H9 (cell line): ENCODE measurements at regions not wholly inside any gene's neighbourhood (a gene's known extent, or its start where the extent isn't known, plus 50 kb on each side); places are given as distances from the start of the nearest gene placed in this dataset.
"Not testable (repeated sequence)": the region's sequence is repeated elsewhere in the genome, so short reads cannot be mapped to it uniquely, and the experiment has no call there.

Source experiments
- DNase-seq: peaks from one replicate; pipeline ENCODE4 v3.0.0-alpha.2; 2017
- H2AFZ ChIP-seq: one replicate; pipeline ENCODE4 v1.6.1; 2013; ENCODE audit warnings: mild to moderate bottlenecking, low read length, control low read depth, moderate library complexity
- H2AK5ac ChIP-seq: 2 replicates; pipeline ENCODE4 v1.6.1; 2013; ENCODE audit warnings: low read length, control low read depth, mixed read lengths; ENCODE audit not compliant: insufficient read length
- H2BK120ac ChIP-seq: one replicate; pipeline ENCODE4 v1.6.1; 2013; ENCODE audit warnings: low read depth, mild to moderate bottlenecking, low read length, control low read depth, inconsistent platforms; ENCODE audit not compliant: poor library complexity, severe bottlenecking
- H2BK12ac ChIP-seq: 2 replicates; pipeline ENCODE4 v1.6.1; 2013; ENCODE audit warnings: low read length, control low read depth, mixed read lengths, low read depth; ENCODE audit not compliant: insufficient read length
- H2BK15ac ChIP-seq: 2 replicates; pipeline ENCODE4 v1.6.1; 2013; ENCODE audit warnings: low read depth, low read length, control low read depth
- H2BK20ac ChIP-seq: one replicate; pipeline ENCODE4 v1.6.1; 2013; ENCODE audit warnings: low read depth, mild to moderate bottlenecking, low read length, control low read depth, inconsistent platforms; ENCODE audit not compliant: poor library complexity, severe bottlenecking
- H2BK5ac ChIP-seq: 2 replicates; pipeline ENCODE4 v1.6.1; 2013; ENCODE audit warnings: low read length, control low read depth, mixed read lengths; ENCODE audit not compliant: insufficient read length
- H3K14ac ChIP-seq: 2 replicates; pipeline ENCODE4 v1.6.1; 2013; ENCODE audit warnings: low read length, control low read depth; ENCODE audit not compliant: insufficient read depth
- H3K18ac ChIP-seq: 2 replicates; pipeline ENCODE4 v1.6.1; 2013; ENCODE audit warnings: low read depth, mild to moderate bottlenecking, mixed read lengths, low read length, control low read depth; ENCODE audit not compliant: insufficient read length
- H3K23ac ChIP-seq: 2 replicates; pipeline ENCODE4 v1.6.1; 2013; ENCODE audit warnings: low read length, control low read depth, mixed read lengths, low read depth; ENCODE audit not compliant: insufficient read length
- H3K23me2 ChIP-seq: 2 replicates; pipeline ENCODE4 v1.6.1; 2013; ENCODE audit warnings: low read depth, mild to moderate bottlenecking, mixed read lengths, low read length, control low read depth; ENCODE audit not compliant: insufficient read length, poor library complexity, severe bottlenecking
- H3K27ac ChIP-seq: 2 replicates; pipeline ENCODE4 v1.5.1; 2013; ENCODE audit warnings: low read length, control low read depth, mixed read lengths, low read depth; ENCODE audit not compliant: insufficient read length
- H3K27me3 ChIP-seq: 2 replicates; pipeline ENCODE4 v1.6.1; 2013; ENCODE audit warnings: low read length, control low read depth, inconsistent platforms; ENCODE audit not compliant: insufficient read depth
- H3K4ac ChIP-seq: 2 replicates; pipeline ENCODE4 v1.6.1; 2013; ENCODE audit warnings: low read depth, mild to moderate bottlenecking, control low read depth, inconsistent platforms, low read length, moderate library complexity
- H3K4me1 ChIP-seq: 2 replicates; pipeline ENCODE4 v1.6.1; 2013; ENCODE audit warnings: low read length, control low read depth, inconsistent platforms; ENCODE audit not compliant: insufficient read depth
- H3K4me2 ChIP-seq: 2 replicates; pipeline ENCODE4 v1.6.1; 2013; ENCODE audit warnings: low read length, control low read depth, mixed read lengths; ENCODE audit not compliant: insufficient read length, insufficient read depth
- H3K56ac ChIP-seq: 2 replicates; pipeline ENCODE4 v1.6.1; 2013; ENCODE audit warnings: low read depth, mild to moderate bottlenecking, mixed read lengths, low read length, control low read depth; ENCODE audit not compliant: insufficient read length
- H3K79me1 ChIP-seq: 2 replicates; pipeline ENCODE4 v1.6.1; 2013; ENCODE audit warnings: low read depth, mild to moderate bottlenecking, moderate library complexity, low read length, control low read depth, inconsistent platforms; ENCODE audit not compliant: insufficient read depth, poor library complexity, severe bottlenecking
- H3K79me2 ChIP-seq: 2 replicates; pipeline ENCODE4 v1.6.1; 2013; ENCODE audit warnings: low read length, control low read depth, inconsistent platforms; ENCODE audit not compliant: insufficient read depth
- H3K9ac ChIP-seq: 2 replicates; pipeline ENCODE4 v1.6.1; 2013; ENCODE audit warnings: low read length, control low read depth, mixed read lengths; ENCODE audit not compliant: insufficient read length; ENCODE audit errors: extremely low read depth
- H3K9me3 ChIP-seq: one replicate; pipeline ENCODE4 v1.6.1; 2013; ENCODE audit warnings: low read depth, low read length, inconsistent platforms; ENCODE audit not compliant: control insufficient read depth
- H3T11ph ChIP-seq: one replicate; pipeline ENCODE4 v1.6.1; 2013; ENCODE audit warnings: mild to moderate bottlenecking, low read length, control low read depth, inconsistent platforms
- H4K20me1 ChIP-seq: one replicate; pipeline ENCODE4 v1.6.1; 2013; ENCODE audit not compliant: control insufficient read depth, insufficient read length, insufficient read depth
- H4K5ac ChIP-seq: 2 replicates; pipeline ENCODE4 v1.6.1; 2013; ENCODE audit warnings: low read depth, mild to moderate bottlenecking, mixed read lengths, low read length, control low read depth; ENCODE audit not compliant: insufficient read length
- H4K8ac ChIP-seq: replicated peaks from 2 replicates; pipeline ENCODE4 v1.6.1; 2013; ENCODE audit warnings: low read length, control low read depth, mixed read lengths, low read depth; ENCODE audit not compliant: insufficient read length
- H4K91ac ChIP-seq: 2 replicates; pipeline ENCODE4 v1.6.1; 2013; ENCODE audit warnings: low read depth, mild to moderate bottlenecking, moderate library complexity, mixed read lengths, low read length, control low read depth; ENCODE audit not compliant: insufficient read length
- H3K27ac Mint-ChIP-seq, 3 experiments: 2 replicates in 2 of 3; 3 replicates in 1 of 3; pipeline ENCODE4 v1.8.0; 2020 to 2021; ENCODE audit warnings: mixed read lengths in 3 of 3, mild to moderate bottlenecking in 1 of 3, moderate library complexity in 1 of 3
- H3K27me3 Mint-ChIP-seq: 2 replicates; pipeline ENCODE4 v1.8.0; 2021; ENCODE audit warnings: low read depth, mild to moderate bottlenecking, moderate library complexity, mixed read lengths
- H3K36me3 Mint-ChIP-seq, 3 experiments: 2 replicates in 2 of 3; 3 replicates in 1 of 3; pipeline ENCODE4 v1.8.0; 2020 to 2021; ENCODE audit warnings: low read depth in 3 of 3, mixed read lengths in 3 of 3; ENCODE audit not compliant: insufficient read depth in 1 of 3
- H3K4me1 Mint-ChIP-seq, 2 experiments: 2 replicates each; pipeline ENCODE4 v1.8.0; 2020; ENCODE audit warnings: mixed read lengths in 2 of 2
- H3K4me3 Mint-ChIP-seq, 2 experiments: 2 replicates in 1 of 2; 3 replicates in 1 of 2; pipeline ENCODE4 v1.8.0; 2020 to 2021; ENCODE audit warnings: mild to moderate bottlenecking in 2 of 2, mixed read lengths in 2 of 2, moderate library complexity in 1 of 2
- H3K9me3 Mint-ChIP-seq, 2 experiments: 2 replicates in 1 of 2; 3 replicates in 1 of 2; pipeline ENCODE4 v1.8.0; 2020; ENCODE audit warnings: mild to moderate bottlenecking in 2 of 2, mixed read lengths in 2 of 2, moderate library complexity in 1 of 2
- WGBS: extraction: QIAGEN DNeasy Blood & Tissue Kit; methylation state at CpG from one replicate; pipeline ENCODE4 v1.1.7; 2013; ENCODE audit warnings: missing lambda C conversion rate, low lambda C conversion rate, mixed read lengths; ENCODE audit not compliant: insufficient read length; ENCODE audit errors: extremely low coverage; 5-methylcytosine and 5-hydroxymethylcytosine counted together
- TF ChIP-seq, protein P1 (sequence below): fragments of 200-600 bp; sonication (generic); conservative IDR thresholded peaks from 3 replicates; pipeline ENCODE4 v1.8.0; 2021; ENCODE audit warnings: antibody characterized with exemption, mild to moderate bottlenecking

DNA sequence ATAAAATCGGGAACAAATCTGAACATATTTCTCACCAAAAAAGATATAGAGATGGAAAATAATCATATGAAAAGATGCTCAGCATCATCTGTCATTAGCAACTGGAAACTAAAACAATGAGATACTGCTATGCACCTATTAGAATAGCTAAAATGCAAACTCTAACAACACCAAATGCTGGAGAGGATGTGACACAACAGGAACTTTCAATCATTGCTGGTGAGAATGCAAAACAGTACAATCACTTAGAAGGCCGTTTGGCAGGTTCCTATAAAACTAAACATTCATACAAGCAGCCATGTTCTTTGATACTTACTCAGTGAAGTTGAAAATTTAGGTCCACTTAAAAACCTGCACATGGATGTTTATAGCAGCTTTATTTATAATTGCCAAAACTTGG, 67.0 kb downstream of the FAM50B start:
- no peak overlapping the region for H2BK12ac ChIP-seq
- no CpG with 5 or more reads among the region's 2 CpGs for WGBS
- no peak overlapping the region for H4K5ac ChIP-seq

DNA sequence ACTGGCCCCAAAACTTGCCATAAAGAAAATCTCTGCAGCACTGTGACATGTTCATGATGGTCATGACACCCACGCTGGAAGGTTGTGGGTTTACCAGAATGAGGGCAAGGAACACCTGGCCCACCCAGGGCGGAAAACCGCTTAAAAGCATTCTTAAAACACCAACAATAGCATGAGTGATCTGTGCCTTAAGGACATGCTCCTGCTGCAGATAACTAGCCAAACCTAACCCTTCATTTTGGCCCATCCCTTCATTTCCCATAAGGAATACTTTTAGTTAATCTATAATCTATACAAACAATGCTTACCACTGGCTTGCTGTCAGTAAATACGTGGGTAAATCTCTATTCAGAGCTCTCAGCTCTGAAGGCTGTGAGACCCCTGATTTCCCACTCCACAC, 67.6 kb downstream of the FAM50B start:
- not testable (repeated sequence) for H2BK12ac ChIP-seq, H3K79me2 ChIP-seq

More for the DNA sequence above, 67.0 kb downstream of the FAM50B start:
- Histone ChIP-seq H3K56ac (no peak overlapping the region), H3K9me3 (no peaks in the 10 kb centered on the region), H3K79me2 (no peaks in the 10 kb centered on the region), H2BK5ac (no peak overlapping the region), H2AFZ (no peak overlapping the region), H3K79me1 (no peaks in the 10 kb centered on the region), H3K4ac (no peak overlapping the region), H2BK120ac (no peak overlapping the region), H2BK20ac (no peak overlapping the region), H3K14ac (no peak overlapping the region), H3K23ac (no peak overlapping the region), H4K8ac (no peak overlapping the region), H3K27ac (no peak overlapping the region), H3K9ac (no peak overlapping the region), H3T11ph (no peak overlapping the region), H3K18ac (no peak overlapping the region), H2AK5ac (no peak overlapping the region), H3K4me2 (no peak overlapping the region), H4K20me1 (no peaks in the 10 kb centered on the region), H3K4me1 (0 out of 2 replicates have a peak, but pooled peaks cover 2% of the 10 kb centered on the region), H2BK15ac (no peak overlapping the region), H3K27me3 (no peaks in the 10 kb centered on the region), H3K23me2 (no peaks in the 10 kb centered on the region), H4K91ac (no peak overlapping the region)
- H3K27ac Mint-ChIP-seq: no peak overlapping the region; a peak in 1 of 7 replicates
- peaks cover 3 to 23% (median 9%) of the 10 kb centered on the region in 3 experiments for H3K36me3 Mint-ChIP-seq
- TF ChIP-seq, protein P1, sequence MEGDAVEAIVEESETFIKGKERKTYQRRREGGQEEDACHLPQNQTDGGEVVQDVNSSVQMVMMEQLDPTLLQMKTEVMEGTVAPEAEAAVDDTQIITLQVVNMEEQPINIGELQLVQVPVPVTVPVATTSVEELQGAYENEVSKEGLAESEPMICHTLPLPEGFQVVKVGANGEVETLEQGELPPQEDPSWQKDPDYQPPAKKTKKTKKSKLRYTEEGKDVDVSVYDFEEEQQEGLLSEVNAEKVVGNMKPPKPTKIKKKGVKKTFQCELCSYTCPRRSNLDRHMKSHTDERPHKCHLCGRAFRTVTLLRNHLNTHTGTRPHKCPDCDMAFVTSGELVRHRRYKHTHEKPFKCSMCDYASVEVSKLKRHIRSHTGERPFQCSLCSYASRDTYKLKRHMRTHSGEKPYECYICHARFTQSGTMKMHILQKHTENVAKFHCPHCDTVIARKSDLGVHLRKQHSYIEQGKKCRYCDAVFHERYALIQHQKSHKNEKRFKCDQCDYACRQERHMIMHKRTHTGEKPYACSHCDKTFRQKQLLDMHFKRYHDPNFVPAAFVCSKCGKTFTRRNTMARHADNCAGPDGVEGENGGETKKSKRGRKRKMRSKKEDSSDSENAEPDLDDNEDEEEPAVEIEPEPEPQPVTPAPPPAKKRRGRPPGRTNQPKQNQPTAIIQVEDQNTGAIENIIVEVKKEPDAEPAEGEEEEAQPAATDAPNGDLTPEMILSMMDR: no peak
- peaks cover 10% of the 10 kb centered on the region for H3K27me3 Mint-ChIP-seq
- H3K4me3 Mint-ChIP-seq: no peak overlapping the region
- no peak for DNase-seq
- peaks cover 23 to 32% of the 10 kb centered on the region in 2 experiments for H3K4me1 Mint-ChIP-seq
- peaks cover 23 to 30% of the 10 kb centered on the region in 2 experiments for H3K9me3 Mint-ChIP-seq

More for the DNA sequence above, 67.6 kb downstream of the FAM50B start:
- H3K23ac ChIP-seq, H3K4me2 ChIP-seq, H4K91ac ChIP-seq, H3T11ph ChIP-seq, H3K23me2 ChIP-seq, H3K9ac ChIP-seq, H3K27me3 Mint-ChIP-seq, H2BK20ac ChIP-seq, H4K5ac ChIP-seq, H2BK5ac ChIP-seq, H3K9me3 ChIP-seq, H3K79me1 ChIP-seq, H3K14ac ChIP-seq, H3K4me1 ChIP-seq, H2BK120ac ChIP-seq, H3K4me3 Mint-ChIP-seq, H3K27ac ChIP-seq, DNase-seq, H2AK5ac ChIP-seq, H2BK15ac ChIP-seq, H3K56ac ChIP-seq, H3K27me3 ChIP-seq, H3K4ac ChIP-seq, H3K18ac ChIP-seq, H4K8ac ChIP-seq, H4K20me1 ChIP-seq, H2AFZ ChIP-seq: not testable (repeated sequence)
- peaks cover 23 to 37% of the 10 kb centered on the region in 2 experiments for H3K4me1 Mint-ChIP-seq
- WGBS: no CpG with 5 or more reads among the region's 4 CpGs
- peak overlapping the region in 1 of 3 experiments; percentile 72; a peak in 1 of 7 replicates for H3K27ac Mint-ChIP-seq
- peaks cover 23 to 30% of the 10 kb centered on the region in 2 experiments for H3K9me3 Mint-ChIP-seq
- H3K36me3 Mint-ChIP-seq: peaks cover 3 to 23% (median 9%) of the 10 kb centered on the region in 3 experiments
